ENCODE measurements at regions not wholly inside any gene's neighbourhood (a gene's known extent, or its start where the extent isn't known, plus 50 kb on each side); places are given as distances from the start of the nearest gene placed in this dataset.

DNA sequence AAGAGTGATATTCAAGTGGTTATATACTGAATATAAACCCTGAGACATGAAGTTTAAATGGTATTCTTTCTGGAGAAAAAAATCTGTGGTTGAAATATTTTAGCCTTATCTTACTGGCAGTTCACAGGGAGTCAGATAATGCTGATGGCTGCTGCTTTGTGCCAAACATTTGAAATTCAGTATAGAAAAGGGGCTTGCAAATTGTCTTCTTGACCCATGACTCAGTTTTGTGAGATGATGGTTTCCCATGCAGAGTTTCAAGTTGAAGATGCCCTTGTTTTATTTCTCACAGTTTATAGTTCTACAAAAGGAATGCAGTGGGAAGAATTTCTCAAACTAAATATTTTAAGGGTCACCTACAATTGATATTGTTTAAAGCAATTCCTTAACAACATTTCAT, 251.1 kb upstream of the MEOX2 start:
- Histone ChIP-seq H3K4me1 (ENCODE audit: control insufficient read depth, insufficient read depth, low read length) (no peaks in the 10 kb centered on the region), H3K9me3 (ENCODE audit: control insufficient read depth, low read length) (no peaks in the 10 kb centered on the region), H3K4me3 (ENCODE audit: low read length) (no peak overlapping the region), H3K27me3 (ENCODE audit: control insufficient read depth, insufficient read depth) (no peaks in the 10 kb centered on the region), H3K27ac (ENCODE audit: low read length) (no peak overlapping the region)
- no peak for ATAC-seq
- no peak for DNase-seq
- intact Hi-C loops (cut with DNase I): no loop called here

DNA sequence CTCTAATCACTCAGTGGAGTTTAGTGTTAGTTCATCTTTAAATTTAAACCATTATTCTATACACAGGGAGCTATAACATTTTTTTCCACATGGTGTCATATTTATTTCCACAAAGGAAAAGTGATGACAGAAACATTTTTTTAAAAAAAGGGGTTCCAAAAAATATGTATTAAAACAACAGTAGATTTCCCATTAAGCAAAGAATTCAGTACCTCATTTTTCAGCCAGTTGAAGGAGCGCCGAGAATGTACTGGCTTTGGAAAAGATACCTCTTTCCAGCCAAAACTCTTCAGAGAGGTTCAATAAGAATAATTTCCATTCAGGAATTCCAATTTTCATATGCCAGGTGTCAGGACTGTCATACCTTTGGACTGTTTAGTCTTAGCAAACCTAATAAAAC, 250.5 kb upstream of the MEOX2 start:
- WGBS: 69% methylated on average over 2 of the region's 2 CpGs
- ATAC-seq: no peak
- no peak for DNase-seq
- intact Hi-C loops (cut with DNase I): no loop called here
- Histone ChIP-seq H3K27me3 (ENCODE audit: control insufficient read depth, insufficient read depth) (no peaks in the 10 kb centered on the region), H3K4me3 (ENCODE audit: low read length) (no peak overlapping the region), H3K9me3 (ENCODE audit: control insufficient read depth, low read length) (no peaks in the 10 kb centered on the region), H3K4me1 (ENCODE audit: control insufficient read depth, insufficient read depth, low read length) (no peaks in the 10 kb centered on the region), H3K27ac (ENCODE audit: low read length) (no peak overlapping the region)

DNA sequence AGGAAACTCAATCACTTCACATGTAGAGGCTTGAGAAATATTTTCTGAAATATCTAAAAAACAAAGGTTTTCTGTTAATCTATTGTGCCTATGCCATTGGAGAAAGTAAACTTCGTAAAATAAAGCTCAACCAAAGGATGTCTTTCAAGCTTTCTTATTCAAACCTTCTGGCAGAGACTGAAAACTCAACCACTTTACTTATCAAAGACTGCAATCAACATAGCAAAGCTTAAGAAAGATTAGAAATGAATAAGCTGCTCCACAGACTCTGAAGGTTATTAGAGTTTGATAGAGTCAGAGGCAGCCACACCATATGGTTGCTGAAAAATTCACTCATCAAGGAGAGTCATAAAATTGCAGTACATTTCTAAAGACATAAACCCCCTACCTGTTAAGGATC, 245.8 kb upstream of the MEOX2 start:
- no peaks in the 10 kb centered on the region for H3K4me1 ChIP-seq (ENCODE audit: control insufficient read depth, insufficient read depth, low read length)
- ATAC-seq: no peak
- no peak overlapping the region for H3K27ac ChIP-seq (ENCODE audit: low read length)
- intact Hi-C loops (cut with DNase I): no loop called here
- no peak for DNase-seq
- 96% methylated on average over 1 of the region's 1 CpG for WGBS
- H3K9me3 ChIP-seq (ENCODE audit: control insufficient read depth, low read length): no peaks in the 10 kb centered on the region
- H3K4me3 ChIP-seq (ENCODE audit: low read length): no peak overlapping the region
- no peaks in the 10 kb centered on the region for H3K27me3 ChIP-seq (ENCODE audit: control insufficient read depth, insufficient read depth)

DNA sequence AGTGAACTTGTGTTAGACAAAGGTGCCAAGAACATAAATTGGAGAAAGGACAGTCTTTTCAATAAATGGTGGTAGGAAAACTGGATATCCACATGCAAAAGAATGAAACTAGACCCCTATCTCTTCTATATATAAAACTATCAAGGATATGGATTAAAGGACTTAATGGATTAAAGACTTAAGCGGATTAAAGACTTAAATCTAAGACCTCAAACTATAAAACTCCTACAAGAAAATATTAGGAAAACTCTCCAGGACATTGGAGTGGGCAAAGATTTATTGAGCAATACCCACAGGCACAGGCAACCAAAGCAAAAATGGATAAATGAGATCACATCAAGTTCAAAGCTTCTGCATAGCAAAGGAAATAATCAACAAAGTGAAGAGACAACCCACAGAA, 242.9 kb upstream of the MEOX2 start:
- ATAC-seq (no peak), DNase-seq (no peak)
- no peaks in the 10 kb centered on the region for H3K9me3 ChIP-seq (ENCODE audit: control insufficient read depth, low read length)
- no peak overlapping the region for H3K27ac ChIP-seq (ENCODE audit: low read length)
- no peak overlapping the region for H3K4me3 ChIP-seq (ENCODE audit: low read length)
- WGBS: 94% methylated on average over 1 of the region's 1 CpG
- intact Hi-C loops (cut with DNase I): no loop called here
- no peaks in the 10 kb centered on the region for H3K4me1 ChIP-seq (ENCODE audit: control insufficient read depth, insufficient read depth, low read length)
- no peaks in the 10 kb centered on the region for H3K27me3 ChIP-seq (ENCODE audit: control insufficient read depth, insufficient read depth)

DNA sequence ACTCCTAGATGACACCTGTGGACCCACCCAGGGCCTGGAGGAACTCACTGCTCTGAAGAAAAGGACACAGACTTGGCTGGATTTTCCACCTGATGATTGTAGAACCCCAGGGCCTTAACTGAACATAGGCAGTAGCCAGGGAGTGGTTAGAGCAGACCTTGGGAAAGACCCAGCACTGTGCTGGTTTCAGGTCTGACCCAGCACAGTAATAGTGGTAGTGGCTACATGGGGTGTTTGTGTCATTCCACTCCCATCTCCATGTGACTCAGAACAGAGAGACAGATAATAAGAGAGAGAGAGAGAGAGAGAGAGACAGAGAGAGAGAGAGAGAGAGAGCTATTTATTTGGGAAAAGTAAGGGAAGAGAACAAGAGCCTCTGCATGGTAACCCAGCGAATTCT, 239.1 kb upstream of the MEOX2 start:
- H3K27ac ChIP-seq (ENCODE audit: low read length): no peak overlapping the region
- no peak overlapping the region for H3K4me3 ChIP-seq (ENCODE audit: low read length)
- intact Hi-C loops (cut with DNase I): no loop called here
- H3K4me1 ChIP-seq (ENCODE audit: control insufficient read depth, insufficient read depth, low read length): no peaks in the 10 kb centered on the region
- ATAC-seq (no peak), DNase-seq (no peak)
- H3K9me3 ChIP-seq (ENCODE audit: control insufficient read depth, low read length): no peaks in the 10 kb centered on the region
- no peaks in the 10 kb centered on the region for H3K27me3 ChIP-seq (ENCODE audit: control insufficient read depth, insufficient read depth)
- WGBS: 95% methylated on average over 1 of the region's 1 CpG

DNA sequence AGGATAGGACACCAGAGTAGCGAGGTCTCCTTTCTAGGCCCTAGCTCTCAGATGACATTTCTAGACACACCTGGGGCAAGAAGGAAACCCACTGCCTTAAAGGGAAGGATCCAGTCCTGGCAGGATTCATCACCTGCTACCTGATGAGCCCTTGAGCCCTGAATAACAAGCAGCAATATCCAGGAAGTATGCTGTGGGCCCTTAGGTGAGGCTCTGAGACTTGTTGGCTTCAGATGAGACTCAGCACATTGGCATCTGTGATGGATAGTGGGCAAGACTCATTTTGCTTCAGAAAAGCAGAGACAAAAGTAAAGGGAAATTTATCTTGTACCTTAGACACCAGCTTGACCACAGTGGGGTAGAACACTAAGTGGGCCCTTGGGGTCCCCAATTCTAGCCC, 238.4 kb upstream of the MEOX2 start:
- no peaks in the 10 kb centered on the region for H3K9me3 ChIP-seq (ENCODE audit: control insufficient read depth, low read length)
- DNase-seq (no peak), ATAC-seq (no peak)
- H3K27me3 ChIP-seq (ENCODE audit: control insufficient read depth, insufficient read depth): no peaks in the 10 kb centered on the region
- H3K4me1 ChIP-seq (ENCODE audit: control insufficient read depth, insufficient read depth, low read length): no peaks in the 10 kb centered on the region
- 96% methylated on average over 1 of the region's 1 CpG for WGBS
- intact Hi-C loops (cut with DNase I): no loop called here
- no peak overlapping the region for H3K4me3 ChIP-seq (ENCODE audit: low read length)
- H3K27ac ChIP-seq (ENCODE audit: low read length): no peak overlapping the region

DNA sequence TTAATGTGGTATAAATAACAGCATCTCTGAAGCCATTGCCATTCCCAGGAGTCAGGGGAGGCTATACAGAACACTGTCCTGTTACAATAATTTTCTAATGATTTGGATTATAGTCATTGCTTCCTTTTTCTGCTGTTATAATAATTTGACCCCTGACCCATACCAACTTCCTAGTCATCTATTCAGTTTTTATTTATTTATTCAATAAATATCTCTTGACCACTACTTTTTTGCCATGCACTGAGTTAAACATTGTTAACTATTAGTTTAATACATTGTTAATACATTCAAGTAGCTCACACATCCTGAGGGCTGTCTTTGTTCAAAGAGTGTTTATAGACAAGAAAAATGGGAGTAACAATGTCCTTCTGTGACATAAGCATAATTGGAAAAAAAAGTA, 235.5 kb upstream of the MEOX2 start:
- intact Hi-C loops (cut with DNase I): no loop called here
- ATAC-seq (no peak), DNase-seq (no peak)
- no peaks in the 10 kb centered on the region for H3K9me3 ChIP-seq (ENCODE audit: control insufficient read depth, low read length)
- no peaks in the 10 kb centered on the region for H3K27me3 ChIP-seq (ENCODE audit: control insufficient read depth, insufficient read depth)
- H3K27ac ChIP-seq (ENCODE audit: low read length): no peak overlapping the region
- H3K4me3 ChIP-seq (ENCODE audit: low read length): no peak overlapping the region
- H3K4me1 ChIP-seq (ENCODE audit: control insufficient read depth, insufficient read depth, low read length): peaks cover 1% of the 10 kb centered on the region

DNA sequence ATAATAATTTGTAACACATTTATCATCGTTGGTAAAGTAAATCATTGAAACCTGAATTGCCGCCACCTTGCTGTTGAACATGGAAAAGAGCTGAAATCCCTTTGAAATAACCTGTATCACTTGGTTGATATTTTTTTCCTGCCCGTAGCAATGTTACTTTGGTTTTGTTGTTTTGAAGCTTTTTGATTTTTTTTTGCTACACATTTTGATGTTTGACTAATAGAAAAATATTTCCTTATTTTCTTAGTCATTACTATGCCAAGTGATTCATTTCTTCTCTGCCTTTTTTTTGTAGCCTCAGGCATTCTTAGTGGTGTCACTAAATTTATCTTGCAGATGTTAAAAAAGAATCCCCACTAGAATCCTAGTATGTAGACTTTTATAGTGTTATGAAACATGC, 235.1 kb upstream of the MEOX2 start:
- DNase-seq (no peak), ATAC-seq (no peak)
- H3K4me3 ChIP-seq (ENCODE audit: low read length): no peak overlapping the region
- H3K27ac ChIP-seq (ENCODE audit: low read length): no peak overlapping the region
- peaks cover 3% of the 10 kb centered on the region for H3K4me1 ChIP-seq (ENCODE audit: control insufficient read depth, insufficient read depth, low read length)
- H3K9me3 ChIP-seq (ENCODE audit: control insufficient read depth, low read length): no peaks in the 10 kb centered on the region
- 78% methylated on average over 3 of the region's 3 CpGs for WGBS
- H3K27me3 ChIP-seq (ENCODE audit: control insufficient read depth, insufficient read depth): no peaks in the 10 kb centered on the region
- intact Hi-C loops (cut with DNase I): no loop called here

DNA sequence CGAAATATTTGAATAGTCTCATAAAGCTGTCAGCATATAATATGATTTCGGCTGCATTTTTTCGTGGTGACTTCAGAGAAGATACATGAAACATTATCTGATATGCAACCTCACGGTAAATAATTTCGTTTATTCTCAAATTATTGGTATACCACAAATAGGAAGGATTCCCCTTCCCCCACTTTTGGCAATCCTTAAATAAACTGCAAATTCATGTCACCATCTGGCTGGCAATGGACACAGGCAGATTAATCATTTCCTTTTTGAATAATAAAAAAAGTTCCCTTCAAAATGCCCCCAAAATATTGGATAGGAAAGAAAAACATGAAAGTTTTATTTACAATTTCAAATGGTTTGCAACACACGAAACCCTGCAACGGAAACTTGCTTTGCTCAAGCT, 234.5 kb upstream of the MEOX2 start:
- Histone ChIP-seq H3K9me3 (ENCODE audit: control insufficient read depth, low read length) (no peaks in the 10 kb centered on the region), H3K27ac (ENCODE audit: low read length) (no peak overlapping the region), H3K27me3 (ENCODE audit: control insufficient read depth, insufficient read depth) (no peaks in the 10 kb centered on the region), H3K4me1 (ENCODE audit: control insufficient read depth, insufficient read depth, low read length) (peaks cover 3% of the 10 kb centered on the region), H3K4me3 (ENCODE audit: low read length) (no peak overlapping the region)
- intact Hi-C loops (cut with DNase I): no loop called here
- WGBS: 86% methylated on average over 7 of the region's 7 CpGs
- ATAC-seq: no peak
- no peak for DNase-seq

DNA sequence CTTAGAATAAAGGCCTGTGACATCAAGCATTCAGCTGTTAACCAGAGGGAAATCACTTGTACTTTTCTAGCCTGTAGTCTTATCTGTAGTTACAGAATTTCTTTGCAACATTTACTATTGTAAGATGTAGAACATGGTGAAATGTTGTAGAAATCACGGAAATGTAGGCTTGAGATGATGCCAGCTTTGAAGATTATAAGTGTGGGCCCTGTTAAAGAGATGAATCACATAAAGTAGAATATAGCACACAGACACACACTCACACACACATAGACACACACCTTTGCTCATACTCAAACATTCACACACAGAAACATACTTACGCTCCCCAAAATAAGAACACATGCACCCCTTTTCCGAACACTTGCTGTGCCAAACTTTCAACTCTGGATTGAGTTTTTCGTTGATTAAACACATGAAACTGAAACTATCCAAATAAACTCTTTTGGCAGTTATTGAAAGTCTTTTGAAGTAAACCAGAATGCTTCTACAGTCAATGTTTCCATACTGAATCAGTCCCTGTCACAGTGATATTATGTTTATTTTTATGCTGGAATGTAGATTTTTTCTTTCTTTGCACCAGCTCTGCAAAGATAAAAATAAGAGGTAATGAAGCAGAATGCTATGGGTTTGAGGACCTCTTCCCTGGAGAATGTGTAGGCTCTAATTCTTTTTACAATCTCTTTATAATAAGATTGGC, 230.3 kb upstream of the MEOX2 start:
- peak overlapping the region; percentile 25 for H3K4me3 ChIP-seq (ENCODE audit: low read length)

DNA sequence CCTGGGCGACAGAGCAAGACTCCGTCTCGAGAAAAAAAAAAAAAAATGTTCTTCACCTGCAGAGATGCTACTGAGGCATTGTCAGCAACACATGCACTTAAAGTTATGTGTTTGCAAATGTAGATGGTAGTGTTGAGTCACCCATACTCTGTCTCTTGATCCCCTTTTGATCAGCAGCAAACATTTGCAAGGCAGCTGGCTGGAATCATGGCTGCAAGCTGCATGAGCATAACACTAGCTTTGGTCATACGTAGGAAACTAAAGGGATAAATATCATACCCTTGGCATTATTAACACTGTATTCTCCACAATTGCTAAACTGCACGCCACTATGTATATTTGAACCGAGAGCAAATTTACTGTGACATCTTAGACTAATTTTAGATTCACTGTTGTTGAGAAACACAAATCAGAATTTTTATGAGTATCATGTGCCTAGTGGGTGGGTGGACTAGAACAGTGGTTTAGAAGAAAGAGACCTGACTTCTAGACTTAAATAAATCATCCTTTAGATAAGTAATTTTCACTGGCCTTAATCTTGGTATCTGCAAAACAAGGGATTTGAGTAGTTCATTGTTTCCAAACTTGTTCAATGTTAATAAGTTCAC, 229.3 kb upstream of the MEOX2 start:
- no peak overlapping the region for H3K4me3 ChIP-seq (ENCODE audit: low read length)
- ATAC-seq: no peak
- H3K27ac ChIP-seq (ENCODE audit: low read length): no peak overlapping the region
- no peak for DNase-seq
- WGBS: 85% methylated on average over 6 of the region's 6 CpGs
- H3K4me1 ChIP-seq (ENCODE audit: control insufficient read depth, insufficient read depth, low read length): peaks cover 3% of the 10 kb centered on the region
- intact Hi-C loops (cut with DNase I): no loop called here
- H3K27me3 ChIP-seq (ENCODE audit: control insufficient read depth, insufficient read depth): no peaks in the 10 kb centered on the region
- H3K9me3 ChIP-seq (ENCODE audit: control insufficient read depth, low read length): no peaks in the 10 kb centered on the region

More for the DNA sequence above, 230.3 kb upstream of the MEOX2 start:
- no peaks in the 10 kb centered on the region for H3K27me3 ChIP-seq (ENCODE audit: control insufficient read depth, insufficient read depth)
- no peak overlapping the region for H3K27ac ChIP-seq (ENCODE audit: low read length)
- ATAC-seq (no peak), DNase-seq (no peak)
- intact Hi-C loops (cut with DNase I): no loop called here
- 62% methylated on average over 4 of the region's 4 CpGs for WGBS
- H3K9me3 ChIP-seq (ENCODE audit: control insufficient read depth, low read length): no peaks in the 10 kb centered on the region
- peaks cover 3% of the 10 kb centered on the region for H3K4me1 ChIP-seq (ENCODE audit: control insufficient read depth, insufficient read depth, low read length)

DNA sequence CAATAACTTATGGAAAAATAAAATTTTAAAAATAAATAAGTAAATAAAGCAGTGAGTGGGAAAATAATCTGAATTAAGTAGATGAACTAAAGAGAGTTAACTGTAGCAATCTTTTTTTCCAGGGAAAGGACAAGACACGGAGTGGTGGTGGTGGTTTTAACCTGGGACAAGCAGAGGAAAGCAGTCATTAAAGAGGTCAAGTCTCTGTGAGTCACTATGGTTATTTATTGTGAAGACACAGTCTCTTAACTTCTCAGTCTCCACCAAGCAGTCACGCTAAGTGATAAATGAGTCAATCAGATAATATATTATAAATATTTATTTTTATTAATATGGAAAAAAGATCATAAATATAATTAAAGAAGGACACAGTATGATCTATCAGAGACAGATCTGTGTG, 228.1 kb upstream of the MEOX2 start:
- intact Hi-C loops (cut with DNase I): no loop called here
- Histone ChIP-seq H3K9me3 (ENCODE audit: control insufficient read depth, low read length) (no peaks in the 10 kb centered on the region), H3K27ac (ENCODE audit: low read length) (no peak overlapping the region), H3K4me1 (ENCODE audit: control insufficient read depth, insufficient read depth, low read length) (peaks cover 3% of the 10 kb centered on the region), H3K4me3 (ENCODE audit: low read length) (no peak overlapping the region), H3K27me3 (ENCODE audit: control insufficient read depth, insufficient read depth) (no peaks in the 10 kb centered on the region)
- ATAC-seq (no peak), DNase-seq (no peak)
- WGBS: 94% methylated on average over 2 of the region's 2 CpGs

Data from right cardiac atrium (tissue), 5 donors.